GM23338 (cell line): ENCODE measurements at regions not wholly inside any gene's neighbourhood (a gene's known extent, or its start where the extent isn't known, plus 50 kb on each side); places are given as distances from the start of the nearest gene placed in this dataset.

Source experiments
- CREB1 ChIP-seq: fragments of 250-450 bp; sonication (Bioruptor Pico); IDR thresholded peaks from 2 replicates; pipeline ENCODE4 v1.5.0; 2020; ENCODE audit warnings: low read depth, mild to moderate bottlenecking, moderate library complexity
- CTCF ChIP-seq, 2 experiments: fragments of 200-600 bp in 1 of 2; sonication (generic) in 1 of 2; conservative IDR thresholded peaks; 2 replicates each; pipeline versions ENCODE4 v1.5.1 to v1.6.1; 2016 to 2017; ENCODE audit warnings: antibody characterized with exemption in 2 of 2, low read depth in 2 of 2, mild to moderate bottlenecking in 2 of 2, moderate library complexity in 1 of 2
- ETS1 ChIP-seq: IDR thresholded peaks from 2 replicates; pipeline ENCODE4 v1.6.1; 2016; ENCODE audit warnings: antibody characterized with exemption
- EZH2phosphoT487 ChIP-seq: fragments of 200-600 bp; sonication (generic); IDR thresholded peaks from one replicate; pipeline ENCODE4 v1.8.1; 2018; ENCODE audit warnings: antibody characterized with exemption; ENCODE audit not compliant: unreplicated experiment
- POLR2AphosphoS5 ChIP-seq: IDR thresholded peaks from 2 replicates; pipeline ENCODE4 v1.6.1; 2016; ENCODE audit warnings: antibody characterized with exemption, low read depth
- ZNF114 ChIP-seq: fragments of 250-450 bp; sonication (Bioruptor Pico); IDR thresholded peaks from 2 replicates; pipeline ENCODE4 v1.5.0; 2020; ENCODE audit warnings: mild to moderate bottlenecking, moderate library complexity

- TF ChIP-seq EZH2phosphoT487 (no peak), CTCF (conservative IDR thresholded peaks at IDR 0.05; ENCODE audit: low read depth in 2 of 2) (no peak), ETS1 (no peak), CREB1 (CRISPR knock-in tag) (no peak), ZNF114 (CRISPR knock-in tag) (no peak), POLR2AphosphoS5 (no peak)
Observed at GRCh38 chr17:34198519-34198918, 56.6 kb upstream of the CCL2 start.
